ENCODE measurements at regions not wholly inside any gene's neighbourhood (a gene's known extent, or its start where the extent isn't known, plus 50 kb on each side); places are given as distances from the start of the nearest gene placed in this dataset.

DNA sequence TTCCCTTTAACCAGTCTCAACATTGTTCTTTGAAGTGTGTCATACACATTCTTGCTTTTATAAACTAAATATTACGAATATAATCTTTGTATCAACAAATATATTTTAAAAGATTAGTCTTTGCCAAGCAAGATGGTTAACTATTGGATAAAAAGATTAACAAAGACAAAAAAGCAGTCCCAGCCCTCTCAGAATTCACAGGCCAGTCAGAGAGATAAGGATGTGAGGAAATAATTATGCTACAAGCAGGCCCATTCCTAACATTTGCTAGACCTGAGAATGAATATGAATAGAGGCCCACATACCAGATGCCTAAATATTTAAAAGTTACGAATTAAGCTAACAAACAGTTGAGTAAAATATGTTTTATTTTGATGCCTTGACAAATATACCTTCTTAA lies 457.7 kb downstream of the CETN3 start:
- TF ChIP-seq YY1 (IDR thresholded peaks at IDR 0.05; ENCODE audit: insufficient read depth, insufficient read length), result no peak
- no peak for TF ChIP-seq ZNF274 (IDR thresholded peaks at IDR 0.05; ENCODE audit: low read depth, low read length)

Measured in NT2/D1 (cell line).